T-helper 2 cell treated with Interferon-gamma antibody and Interleukin-4, amounts not matched to agents 5 μg/mL and 100 μg/mL, for 36 hours (primary cell): ENCODE measurements at regions not wholly inside any gene's neighbourhood (a gene's known extent, or its start where the extent isn't known, plus 50 kb on each side); places are given as distances from the start of the nearest gene placed in this dataset.

Experiments
- DNase-seq: peaks from one replicate; pipeline ENCODE4 v3.0.0; 2021; ENCODE audit warnings: low spot score
- H3K27ac Mint-ChIP-seq: one replicate; pipeline ENCODE4 v1.8.0; 2021; ENCODE audit warnings: mild to moderate bottlenecking, mixed read lengths
- H3K27me3 Mint-ChIP-seq: one replicate; pipeline ENCODE4 v1.8.0; 2021; ENCODE audit warnings: low read depth, mixed read lengths
- H3K36me3 Mint-ChIP-seq: one replicate; pipeline ENCODE4 v1.8.0; 2021; ENCODE audit warnings: low read depth, mixed read lengths
- H3K4me1 Mint-ChIP-seq: one replicate; pipeline ENCODE4 v1.8.0; 2021; ENCODE audit warnings: low read depth, mixed read lengths
- H3K4me3 Mint-ChIP-seq: one replicate; pipeline ENCODE4 v1.8.0; 2022; ENCODE audit warnings: mild to moderate bottlenecking, moderate library complexity, mixed read lengths
- H3K9me3 Mint-ChIP-seq: one replicate; pipeline ENCODE4 v1.8.0; 2021; ENCODE audit warnings: mixed read lengths

DNA sequence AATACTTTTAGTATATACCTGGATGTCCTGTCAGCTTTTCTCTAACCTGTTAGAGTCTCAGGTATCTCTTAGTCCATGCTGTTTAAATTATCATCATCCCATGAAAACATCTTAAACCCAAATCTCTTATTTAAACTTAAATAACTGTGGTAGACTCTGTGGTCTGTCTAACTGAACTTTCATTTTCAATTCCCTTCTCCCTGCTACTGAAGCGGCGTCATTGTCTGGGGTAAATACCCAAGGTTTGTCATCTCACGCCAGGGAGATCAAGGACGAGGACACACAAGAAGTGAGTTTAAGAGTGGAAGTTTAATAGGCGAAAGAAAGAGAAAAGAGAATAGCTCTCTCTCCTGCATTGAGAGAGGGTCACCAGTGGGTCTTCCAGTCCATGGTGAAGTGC, 804.4 kb upstream of the CELF2 start:
- H3K4me3 Mint-ChIP-seq = no peak overlapping the region
- H3K4me1 Mint-ChIP-seq = no peaks in the 10 kb centered on the region
- H3K27me3 Mint-ChIP-seq = no peaks in the 10 kb centered on the region
- no peak overlapping the region for H3K27ac Mint-ChIP-seq
- no peak for DNase-seq
- no peaks in the 10 kb centered on the region for H3K36me3 Mint-ChIP-seq
- H3K9me3 Mint-ChIP-seq = no peaks in the 10 kb centered on the region

DNA sequence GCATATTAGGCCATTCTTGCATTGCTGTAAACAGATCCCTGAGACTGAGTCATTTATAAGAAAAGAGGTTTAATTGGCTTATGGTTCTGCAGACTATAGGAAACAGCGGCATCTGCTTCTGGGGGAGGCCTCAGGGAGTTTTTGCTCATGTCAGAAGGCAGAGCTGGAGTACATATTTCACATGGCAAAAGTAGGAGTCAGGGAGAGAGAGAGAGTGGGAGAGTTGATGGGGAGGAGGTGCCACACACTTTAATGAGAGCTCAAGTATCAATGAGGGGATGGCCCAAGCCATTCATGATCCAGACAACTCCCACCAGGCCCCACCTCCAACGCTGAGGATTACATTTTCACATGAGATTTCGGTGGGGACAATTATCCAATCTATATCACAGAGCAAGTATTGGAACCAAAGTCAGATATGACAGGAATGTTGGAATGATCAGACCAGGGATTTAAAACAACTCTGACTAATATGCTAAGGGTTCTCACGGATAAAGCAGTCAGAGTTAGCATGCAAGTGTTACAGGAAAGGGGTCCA, 795.3 kb upstream of the CELF2 start:
- Mint-ChIP-seq H3K27ac (no peak overlapping the region), H3K4me1 (no peaks in the 10 kb centered on the region), H3K4me3 (no peak overlapping the region), H3K27me3 (no peaks in the 10 kb centered on the region), H3K9me3 (no peaks in the 10 kb centered on the region), H3K36me3 (no peaks in the 10 kb centered on the region)
- DNase-seq = no peak

DNA sequence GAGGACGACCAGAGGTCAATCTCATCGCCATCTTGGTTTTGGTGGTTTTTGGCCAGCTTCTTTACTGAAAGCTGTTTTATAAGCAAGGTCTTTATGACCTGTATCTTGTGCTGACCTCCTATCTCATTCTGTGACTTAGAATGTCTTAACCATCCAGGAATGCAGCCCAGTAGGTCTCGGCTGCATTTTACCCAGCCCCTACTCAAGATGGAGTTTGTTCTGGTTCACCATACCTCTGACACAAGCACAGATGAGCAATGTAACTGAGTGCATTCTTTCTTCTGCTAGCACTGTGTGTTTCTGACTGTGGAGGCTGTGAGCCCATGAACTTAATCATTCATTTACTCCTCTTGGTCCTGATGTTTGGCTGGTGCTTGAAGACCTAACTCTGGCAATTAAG, 794.5 kb upstream of the CELF2 start:
- Mint-ChIP-seq H3K4me1 (no peaks in the 10 kb centered on the region), H3K9me3 (no peaks in the 10 kb centered on the region), H3K27me3 (no peaks in the 10 kb centered on the region), H3K4me3 (no peak overlapping the region), H3K27ac (no peak overlapping the region), H3K36me3 (no peaks in the 10 kb centered on the region)
- DNase-seq = no peak

DNA sequence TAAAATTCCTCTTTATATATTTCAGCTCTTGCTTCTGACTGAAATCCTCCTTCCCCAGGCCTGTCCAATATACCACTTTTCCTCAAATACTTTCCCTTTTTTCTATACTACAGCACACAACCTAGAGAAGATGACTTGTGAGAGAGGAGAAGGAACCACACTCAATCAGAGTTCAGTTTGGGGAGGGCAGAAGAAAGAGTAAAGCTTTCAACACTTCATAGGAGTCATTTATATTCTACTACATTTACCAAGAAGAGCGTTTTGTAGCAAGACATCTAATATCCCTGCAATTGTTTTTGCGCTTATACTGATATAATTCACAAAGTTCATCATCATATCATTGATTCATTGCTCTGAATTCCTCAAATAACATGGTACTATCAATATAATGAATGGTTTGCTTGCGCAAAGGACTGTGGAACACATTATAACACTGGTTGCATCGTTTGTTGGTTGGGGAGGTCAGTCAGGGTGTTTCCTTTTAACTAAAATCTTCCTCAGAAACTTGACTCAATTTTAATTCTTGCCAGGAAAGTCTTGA, 792.5 kb upstream of the CELF2 start:
- Mint-ChIP-seq H3K4me1 (no peaks in the 10 kb centered on the region), H3K9me3 (no peaks in the 10 kb centered on the region), H3K27ac (no peak overlapping the region), H3K27me3 (no peaks in the 10 kb centered on the region), H3K4me3 (no peak overlapping the region), H3K36me3 (no peaks in the 10 kb centered on the region)
- DNase-seq = no peak

DNA sequence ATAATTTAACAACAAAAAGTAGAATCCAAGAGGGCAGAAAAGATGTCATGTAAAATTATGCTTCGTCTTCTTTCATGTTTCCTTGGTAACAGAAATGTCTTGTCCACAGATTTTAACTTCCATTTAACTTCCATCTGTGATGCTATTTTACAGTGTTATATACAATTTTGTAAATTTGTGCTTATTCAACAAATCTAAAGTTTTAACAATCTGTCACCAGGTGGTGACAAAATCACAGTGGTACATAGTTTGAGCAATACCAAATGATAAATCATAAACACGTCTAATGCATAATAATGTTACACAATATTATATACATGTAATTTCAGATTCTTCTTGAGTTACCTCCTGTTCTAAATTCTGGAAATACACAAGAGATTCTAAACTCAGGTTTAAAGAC, 784.4 kb upstream of the CELF2 start:
- no peak overlapping the region for H3K27ac Mint-ChIP-seq
- H3K27me3 Mint-ChIP-seq = no peaks in the 10 kb centered on the region
- no peaks in the 10 kb centered on the region for H3K36me3 Mint-ChIP-seq
- no peaks in the 10 kb centered on the region for H3K9me3 Mint-ChIP-seq
- H3K4me1 Mint-ChIP-seq = no peaks in the 10 kb centered on the region
- H3K4me3 Mint-ChIP-seq = no peak overlapping the region
- DNase-seq = no peak

DNA sequence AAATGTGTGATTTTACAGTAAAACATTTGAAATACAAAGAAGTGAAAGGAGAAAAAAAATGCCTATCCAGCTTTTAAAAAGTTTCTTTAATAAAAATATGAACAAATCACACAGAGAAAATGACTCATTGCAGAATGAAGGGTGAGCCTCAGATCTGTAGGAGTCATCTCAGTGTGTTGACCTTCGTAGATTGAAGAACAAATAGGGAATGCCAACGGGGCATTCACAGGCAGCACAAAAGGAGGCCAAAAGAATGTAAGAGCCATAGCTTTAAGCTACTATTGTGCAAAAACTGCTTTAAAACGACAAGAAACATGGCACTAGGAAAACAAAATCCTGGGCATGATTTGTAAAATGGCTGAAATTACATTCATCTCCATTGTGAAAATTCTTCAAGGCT, 782.7 kb upstream of the CELF2 start:
- H3K27ac Mint-ChIP-seq = no peak overlapping the region
- H3K4me3 Mint-ChIP-seq = no peak overlapping the region
- no peak for DNase-seq
- H3K36me3 Mint-ChIP-seq = no peaks in the 10 kb centered on the region
- no peaks in the 10 kb centered on the region for H3K4me1 Mint-ChIP-seq
- no peaks in the 10 kb centered on the region for H3K27me3 Mint-ChIP-seq
- H3K9me3 Mint-ChIP-seq = no peaks in the 10 kb centered on the region

DNA sequence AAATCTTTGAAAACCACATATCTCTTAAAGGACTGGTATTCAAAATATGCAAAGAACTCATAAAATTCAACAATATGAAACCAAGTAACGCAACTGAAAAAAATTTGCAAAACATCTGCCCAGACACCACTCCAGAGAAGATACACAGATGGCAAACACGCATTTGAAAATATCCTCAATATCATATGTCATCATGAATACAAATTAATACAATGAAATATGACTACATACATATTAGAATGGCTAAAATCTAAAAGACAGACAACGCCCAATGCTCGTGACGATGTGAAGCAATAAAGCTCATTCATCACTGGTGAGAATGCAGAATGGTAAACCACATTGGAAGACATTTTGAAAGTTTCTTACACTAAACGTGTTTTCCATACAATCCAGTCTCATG, 770.1 kb upstream of the CELF2 start:
- no peaks in the 10 kb centered on the region for H3K36me3 Mint-ChIP-seq
- DNase-seq = no peak
- H3K9me3 Mint-ChIP-seq = no peaks in the 10 kb centered on the region
- no peaks in the 10 kb centered on the region for H3K27me3 Mint-ChIP-seq
- H3K4me1 Mint-ChIP-seq = no peaks in the 10 kb centered on the region
- no peak overlapping the region for H3K4me3 Mint-ChIP-seq
- no peak overlapping the region for H3K27ac Mint-ChIP-seq

DNA sequence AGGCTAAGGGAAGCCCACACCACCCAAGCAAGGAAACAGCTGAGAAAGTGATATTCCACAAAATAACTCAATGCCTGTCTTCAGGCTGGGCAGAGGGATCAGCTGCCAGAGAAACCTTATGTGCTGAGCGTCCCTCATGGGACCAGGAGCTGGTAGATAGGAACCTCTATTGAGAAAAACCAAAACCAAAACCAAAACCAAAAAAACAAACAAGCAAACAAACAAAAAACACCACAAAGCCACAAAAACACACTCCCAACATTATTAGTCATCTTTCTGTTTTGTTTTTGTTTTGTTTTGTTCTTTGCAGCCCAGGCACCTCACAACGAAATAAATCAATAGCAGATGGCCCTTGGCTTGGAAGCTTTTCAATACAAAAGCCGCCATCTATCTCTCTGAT, 760.8 kb upstream of the CELF2 start:
- DNase-seq = no peak
- Mint-ChIP-seq H3K27me3 (no peaks in the 10 kb centered on the region), H3K4me3 (no peak overlapping the region), H3K9me3 (no peaks in the 10 kb centered on the region), H3K27ac (no peak overlapping the region), H3K4me1 (no peaks in the 10 kb centered on the region), H3K36me3 (no peaks in the 10 kb centered on the region)

DNA sequence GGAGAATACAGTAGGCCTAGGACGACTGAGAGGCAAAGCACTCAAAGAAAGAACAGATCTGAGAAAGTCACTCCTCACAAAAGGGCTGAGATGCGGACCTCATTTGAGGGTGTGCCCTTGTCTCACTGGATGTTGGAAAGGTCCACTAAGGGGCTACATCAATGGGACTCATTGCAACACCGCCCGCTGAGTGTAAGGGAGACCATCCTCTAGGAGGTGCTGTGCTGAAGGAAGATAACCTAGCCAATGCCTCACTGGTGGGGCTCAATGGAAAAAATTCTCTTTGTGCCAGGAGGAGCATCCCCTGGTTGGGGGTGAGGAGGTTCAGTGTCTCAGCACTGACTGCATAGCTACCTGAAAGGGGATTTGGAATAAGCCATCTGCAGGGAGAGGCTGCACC, 758.7 kb upstream of the CELF2 start:
- H3K4me1 Mint-ChIP-seq = no peaks in the 10 kb centered on the region
- H3K27me3 Mint-ChIP-seq = no peaks in the 10 kb centered on the region
- H3K36me3 Mint-ChIP-seq = no peaks in the 10 kb centered on the region
- H3K4me3 Mint-ChIP-seq = no peak overlapping the region
- no peaks in the 10 kb centered on the region for H3K9me3 Mint-ChIP-seq
- H3K27ac Mint-ChIP-seq = no peak overlapping the region
- DNase-seq = no peak

DNA sequence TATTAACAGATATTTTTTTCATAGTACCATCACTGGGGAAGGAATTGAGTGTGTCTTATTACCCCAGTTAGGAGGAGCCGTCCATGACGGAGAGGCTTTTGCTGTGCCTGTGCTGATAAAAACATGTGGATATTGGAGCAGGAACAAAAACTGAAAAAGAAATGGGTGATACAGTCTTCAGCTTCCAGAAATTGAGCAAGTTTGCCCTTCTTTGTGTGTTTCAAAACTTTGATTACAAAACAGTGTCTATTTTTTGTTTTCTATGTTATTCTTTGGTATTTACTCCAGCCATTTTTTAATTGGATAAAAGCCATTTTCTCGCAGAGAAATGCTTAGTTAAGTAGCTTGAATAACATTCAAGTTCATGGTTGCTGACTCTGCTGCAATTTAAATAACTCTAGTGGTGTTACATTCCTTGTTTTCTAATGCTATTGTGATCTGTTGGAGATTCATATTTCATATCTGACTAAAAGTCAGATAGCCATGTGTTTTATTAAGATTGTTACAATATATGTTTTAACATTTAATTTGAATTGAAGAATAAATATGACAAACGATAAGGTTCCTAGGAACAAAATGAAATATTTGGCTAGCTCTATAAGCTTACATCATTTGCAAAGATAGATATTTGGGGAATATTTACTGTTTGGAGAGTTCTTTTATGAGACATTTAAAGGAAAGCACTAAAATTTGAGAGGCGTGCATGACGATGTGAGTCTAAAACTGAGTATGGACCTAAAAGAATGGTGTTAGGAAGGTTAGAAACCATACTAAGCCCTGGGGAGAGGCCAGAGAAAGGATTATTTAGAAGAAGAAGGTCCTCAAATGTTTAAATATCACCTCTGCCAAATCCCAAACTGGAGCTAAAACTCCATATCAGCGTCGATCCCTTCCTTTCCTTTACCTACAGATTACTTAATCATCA, 747.3 kb upstream of the CELF2 start:
- no peaks in the 10 kb centered on the region for H3K36me3 Mint-ChIP-seq
- H3K9me3 Mint-ChIP-seq = no peaks in the 10 kb centered on the region
- no peak overlapping the region for H3K27ac Mint-ChIP-seq
- H3K27me3 Mint-ChIP-seq = no peaks in the 10 kb centered on the region
- no peak for DNase-seq
- H3K4me1 Mint-ChIP-seq = no peaks in the 10 kb centered on the region
- H3K4me3 Mint-ChIP-seq = no peak overlapping the region

DNA sequence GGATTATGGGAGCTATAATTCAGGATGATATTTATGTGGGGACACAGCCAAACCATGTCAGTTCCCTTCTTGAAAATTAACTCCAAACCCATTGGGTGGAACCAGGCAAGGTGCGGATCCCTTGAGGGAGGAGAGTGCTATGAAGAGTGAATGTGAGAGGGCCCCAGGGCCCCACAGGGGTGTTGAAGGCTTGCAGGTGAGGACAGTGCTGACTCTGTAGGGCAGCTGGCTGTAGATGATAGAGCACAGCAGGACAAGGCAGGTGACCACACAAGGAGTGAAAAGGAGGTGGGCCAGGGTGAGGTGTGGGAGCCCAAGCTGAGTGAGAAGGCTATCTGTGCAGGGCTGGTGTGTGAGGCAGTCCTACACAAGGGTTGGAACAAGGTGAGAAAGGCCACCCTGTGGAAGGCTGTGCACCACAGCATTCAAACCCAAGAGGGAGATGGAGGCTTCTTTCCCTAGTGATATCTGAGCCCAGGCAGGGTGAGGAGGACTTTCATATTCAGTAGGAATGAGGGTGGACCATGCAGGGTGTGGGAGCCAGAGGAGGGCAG, 746.0 kb upstream of the CELF2 start:
- H3K4me3 Mint-ChIP-seq = no peak overlapping the region
- H3K36me3 Mint-ChIP-seq = no peaks in the 10 kb centered on the region
- H3K4me1 Mint-ChIP-seq = no peaks in the 10 kb centered on the region
- no peaks in the 10 kb centered on the region for H3K27me3 Mint-ChIP-seq
- no peak for DNase-seq
- no peak overlapping the region for H3K27ac Mint-ChIP-seq
- H3K9me3 Mint-ChIP-seq = no peaks in the 10 kb centered on the region

DNA sequence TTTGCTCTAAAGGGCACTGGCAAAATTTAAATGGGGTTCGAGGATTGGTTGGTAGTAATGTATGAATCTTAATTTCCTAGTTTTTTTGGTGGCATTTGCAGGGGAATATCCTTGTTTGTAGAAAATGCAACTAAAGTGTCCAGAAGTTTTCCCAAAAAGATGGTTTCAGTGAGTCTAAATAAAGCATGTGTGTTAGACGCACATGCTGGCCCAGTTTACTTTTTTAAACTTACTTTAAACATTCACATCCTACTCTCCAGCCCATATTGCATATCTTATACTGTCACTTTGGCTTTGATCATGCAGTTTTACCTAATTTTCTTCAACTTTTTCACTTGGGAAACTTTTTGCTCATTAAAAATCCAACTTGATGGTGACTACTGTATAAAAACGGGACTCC, 744.0 kb upstream of the CELF2 start:
- no peaks in the 10 kb centered on the region for H3K4me1 Mint-ChIP-seq
- no peak for DNase-seq
- H3K36me3 Mint-ChIP-seq = no peaks in the 10 kb centered on the region
- H3K27me3 Mint-ChIP-seq = no peaks in the 10 kb centered on the region
- H3K9me3 Mint-ChIP-seq = no peaks in the 10 kb centered on the region
- no peak overlapping the region for H3K4me3 Mint-ChIP-seq
- H3K27ac Mint-ChIP-seq = no peak overlapping the region

DNA sequence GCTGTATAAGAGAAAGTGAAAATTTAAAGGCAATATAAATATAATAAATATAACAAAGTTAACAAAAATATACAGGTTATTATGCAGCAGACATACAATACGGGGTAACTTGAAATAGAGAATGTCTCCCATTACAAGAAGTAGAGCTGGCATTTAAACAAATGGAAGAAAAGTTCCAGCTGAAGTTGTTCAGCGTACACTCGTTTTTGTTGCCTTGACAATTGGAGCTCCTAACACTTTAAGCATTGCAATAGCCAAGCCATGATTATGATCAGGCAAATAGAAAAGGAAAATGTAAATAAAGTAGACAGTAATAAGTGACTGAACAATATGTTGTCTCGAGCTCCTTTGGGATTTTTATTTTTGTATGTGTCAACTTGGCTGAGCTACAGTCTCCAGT, 737.8 kb upstream of the CELF2 start:
- no peaks in the 10 kb centered on the region for H3K9me3 Mint-ChIP-seq
- H3K36me3 Mint-ChIP-seq = no peaks in the 10 kb centered on the region
- H3K27me3 Mint-ChIP-seq = no peaks in the 10 kb centered on the region
- no peak for DNase-seq
- no peaks in the 10 kb centered on the region for H3K4me1 Mint-ChIP-seq
- H3K27ac Mint-ChIP-seq = no peak overlapping the region
- H3K4me3 Mint-ChIP-seq = no peak overlapping the region

DNA sequence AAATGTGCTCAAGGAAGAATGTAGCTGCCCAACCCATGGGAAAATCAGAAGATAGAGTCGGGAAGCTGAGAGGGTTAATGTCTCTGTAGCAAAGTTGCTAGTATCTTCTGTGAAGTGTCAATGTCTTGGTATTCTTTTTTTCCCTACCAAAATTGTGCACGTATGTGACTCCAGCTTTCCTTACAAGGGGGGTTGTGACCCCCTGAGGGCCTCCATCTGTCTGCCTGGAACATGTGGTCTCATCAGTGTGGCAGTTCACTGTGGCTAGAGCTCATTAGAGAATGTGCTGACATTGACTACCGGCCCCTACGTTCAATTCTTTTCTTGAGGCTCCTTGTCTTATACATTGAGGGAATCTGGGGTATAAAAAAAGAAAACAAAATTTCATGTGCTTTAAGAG, 725.2 kb upstream of the CELF2 start:
- H3K9me3 Mint-ChIP-seq = peaks cover 3% of the 10 kb centered on the region
- no peak overlapping the region for H3K27ac Mint-ChIP-seq
- H3K36me3 Mint-ChIP-seq = no peaks in the 10 kb centered on the region
- no peaks in the 10 kb centered on the region for H3K27me3 Mint-ChIP-seq
- H3K4me3 Mint-ChIP-seq = no peak overlapping the region
- H3K4me1 Mint-ChIP-seq = no peaks in the 10 kb centered on the region
- no peak for DNase-seq
